K562 (cell line): ENCODE measurements at regions not wholly inside any gene's neighbourhood (a gene's known extent, or its start where the extent isn't known, plus 50 kb on each side); places are given as distances from the start of the nearest gene placed in this dataset.

Experiments used
- E2F1 ChIP-seq: sonication (generic); formaldehyde crosslinking; IDR thresholded peaks from 2 replicates; pipeline ENCODE4 v1.8.1; 2023; ENCODE audit warnings: mild to moderate bottlenecking, missing genetic modification reagents, moderate library complexity
- EGR1 ChIP-seq: fragments of 450-650 bp; conservative IDR thresholded peaks from 2 replicates; pipeline ENCODE4 v1.6.1; 2017; ENCODE audit warnings: mild to moderate bottlenecking
- EZH2 ChIP-seq: IDR thresholded peaks from 2 replicates; pipeline ENCODE4 v1.6.1; 2012; ENCODE audit warnings: low read depth, mild to moderate bottlenecking, inconsistent platforms, low read length, borderline replicate concordance
- FUS ChIP-seq: fragments of 200-400 bp; formaldehyde crosslinking; optimal IDR thresholded peaks from 2 replicates; pipeline ENCODE3; 2017; ENCODE audit warnings: low read depth, low read length
- GABPB1 ChIP-seq: sonication (generic); formaldehyde crosslinking; IDR thresholded peaks from 2 replicates; pipeline ENCODE4 v1.8.0; 2022; ENCODE audit warnings: mild to moderate bottlenecking, missing genetic modification reagents
- MAZ ChIP-seq, 2 experiments: fragments of 450-650 bp in 1 of 2; sonication (generic) in 1 of 2; formaldehyde crosslinking; IDR thresholded peaks in 1 of 2; conservative IDR thresholded peaks in 1 of 2; 2 replicates each; pipeline versions ENCODE4 v1.4.0 to v1.5.0; 2020; ENCODE audit warnings: mild to moderate bottlenecking in 1 of 2, missing genetic modification reagents in 1 of 2
- RCOR1 ChIP-seq, 2 experiments: IDR thresholded peaks; 2 replicates each; pipeline ENCODE4 v1.6.1; 2012; ENCODE audit warnings: low read depth in 2 of 2, low read length in 2 of 2, borderline replicate concordance in 1 of 2, improper control_type of control experiment in 1 of 2
- SOX6 ChIP-seq: fragments of 450-650 bp; IDR thresholded peaks from 2 replicates; pipeline ENCODE4 v1.6.1; 2014; ENCODE audit warnings: mild to moderate bottlenecking

GRCh38 chr14:55884819-55885218, 233.4 kb upstream of the PELI2 start:
- TF ChIP-seq EGR1 (no peak), MAZ (CRISPR knock-in tag; conservative IDR thresholded peaks at IDR 0.05 in 1 of 2, IDR thresholded peaks at IDR 0.05 in 1 of 2) (no peak), E2F1 (CRISPR knock-in tag) (no peak), FUS (no peak), RCOR1 (IDR thresholded peaks at IDR 0.05; ENCODE audit: borderline replicate concordance in 1 of 2, low read depth in 2 of 2, low read length in 2 of 2) (no peak), SOX6 (no peak), EZH2 (no peak), GABPB1 (no peak)
